ENCODE measurements at regions not wholly inside any gene's neighbourhood (a gene's known extent, or its start where the extent isn't known, plus 50 kb on each side); places are given as distances from the start of the nearest gene placed in this dataset.
"Not testable (repeated sequence)": the region's sequence is repeated elsewhere in the genome, so short reads cannot be mapped to it uniquely, and the experiment has no call there.

DNA sequence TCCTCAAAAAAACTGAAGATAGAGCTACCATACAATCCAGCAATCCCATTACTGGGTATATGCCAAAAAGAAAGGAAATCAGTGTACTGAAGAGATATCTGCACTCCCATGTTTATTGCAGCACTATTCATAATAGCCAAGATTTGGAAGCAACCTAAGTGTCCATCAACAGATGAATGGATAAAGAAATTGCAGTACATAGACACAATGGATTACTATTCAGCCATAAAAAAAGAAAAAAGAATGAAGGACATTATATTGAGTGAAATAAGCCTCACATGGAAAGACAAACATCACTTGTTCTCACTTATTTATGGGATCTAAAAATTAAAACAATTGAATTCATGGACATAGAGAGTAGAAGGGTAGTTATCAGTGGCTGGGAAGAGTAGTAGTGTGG lies 360.8 kb upstream of the FAR2 start:
- not testable (repeated sequence) for TF ChIP-seq SUZ12 (IDR thresholded peaks at IDR 0.05); FOXM1 (IDR thresholded peaks at IDR 0.05; ENCODE audit: borderline replicate concordance); SP1 (IDR thresholded peaks at IDR 0.05); FOXA1 (IDR thresholded peaks at IDR 0.05)
